ENCODE measurements at regions not wholly inside any gene's neighbourhood (a gene's known extent, or its start where the extent isn't known, plus 50 kb on each side); places are given as distances from the start of the nearest gene placed in this dataset.
A peak's percentile ranks its signal among the peaks of the same experiment; 100 is the strongest.
"Not testable (repeated sequence)": the region's sequence is repeated elsewhere in the genome, so short reads cannot be mapped to it uniquely, and the experiment has no call there.

GRCh38 chr20:33927724-33928123, 66.0 kb upstream of the RALY start:
- no peak for ATAC-seq
- no peaks in the 10 kb centered on the region for H3K27me3 Mint-ChIP-seq
- H3K27ac Mint-ChIP-seq = no peak overlapping the region
- no peak overlapping the region for H3K4me3 Mint-ChIP-seq
- no peaks in the 10 kb centered on the region for H3K4me1 Mint-ChIP-seq
- H3K36me3 Mint-ChIP-seq = no peaks in the 10 kb centered on the region
- H3K9me3 Mint-ChIP-seq = no peaks in the 10 kb centered on the region

DNA sequence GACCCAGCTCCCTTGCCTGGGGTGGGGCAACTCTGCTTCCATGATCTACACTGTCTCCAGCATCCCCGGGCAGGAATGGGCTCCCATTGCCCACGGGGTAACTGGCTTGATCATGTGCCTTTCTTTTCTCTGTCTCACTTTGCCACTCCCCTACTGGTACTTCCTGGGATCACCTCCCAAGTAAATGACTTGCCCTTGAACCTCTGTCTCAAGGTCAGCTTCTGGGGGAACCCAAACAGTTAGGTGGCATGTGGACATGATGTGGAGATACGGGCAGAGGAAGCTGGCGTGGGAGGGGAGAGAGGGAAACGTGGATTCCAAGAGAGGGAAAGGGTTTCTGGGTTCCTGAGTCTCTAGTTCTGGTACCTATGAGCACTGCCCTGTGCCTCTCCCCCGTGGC, 63.8 kb upstream of the RALY start:
- ATAC-seq = no peak
- Mint-ChIP-seq H3K4me3 (no peak overlapping the region), H3K9me3 (no peaks in the 10 kb centered on the region), H3K27ac (no peak overlapping the region), H3K36me3 (no peaks in the 10 kb centered on the region), H3K27me3 (no peaks in the 10 kb centered on the region), H3K4me1 (no peaks in the 10 kb centered on the region)

DNA sequence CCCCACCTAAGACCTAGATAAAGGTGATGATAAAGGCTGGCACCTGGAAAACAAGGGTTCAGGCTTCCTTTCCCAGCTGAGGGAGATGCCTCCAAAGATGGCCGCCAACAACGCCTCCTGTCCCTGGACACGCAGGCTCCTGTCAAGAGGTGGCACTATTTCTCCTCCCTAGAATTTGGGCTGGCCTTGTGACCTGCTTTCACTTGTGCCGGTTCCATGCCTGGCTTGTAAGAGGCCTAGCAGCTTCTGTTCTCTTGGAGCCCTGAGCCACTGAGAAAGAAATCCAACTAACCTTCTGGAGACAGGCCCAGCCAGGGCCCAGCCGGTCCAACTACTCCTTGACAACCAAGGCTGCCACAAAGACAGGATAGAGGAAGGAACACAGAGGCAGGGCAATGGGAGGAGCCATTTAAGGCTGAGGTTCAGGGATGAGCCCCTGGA, 60.2 kb upstream of the RALY start:
- Mint-ChIP-seq H3K36me3 (no peaks in the 10 kb centered on the region), H3K27ac (no peak overlapping the region), H3K9me3 (no peaks in the 10 kb centered on the region), H3K4me1 (no peaks in the 10 kb centered on the region), H3K27me3 (no peaks in the 10 kb centered on the region), H3K4me3 (no peak overlapping the region)
- peak; percentile 60 for ATAC-seq

DNA sequence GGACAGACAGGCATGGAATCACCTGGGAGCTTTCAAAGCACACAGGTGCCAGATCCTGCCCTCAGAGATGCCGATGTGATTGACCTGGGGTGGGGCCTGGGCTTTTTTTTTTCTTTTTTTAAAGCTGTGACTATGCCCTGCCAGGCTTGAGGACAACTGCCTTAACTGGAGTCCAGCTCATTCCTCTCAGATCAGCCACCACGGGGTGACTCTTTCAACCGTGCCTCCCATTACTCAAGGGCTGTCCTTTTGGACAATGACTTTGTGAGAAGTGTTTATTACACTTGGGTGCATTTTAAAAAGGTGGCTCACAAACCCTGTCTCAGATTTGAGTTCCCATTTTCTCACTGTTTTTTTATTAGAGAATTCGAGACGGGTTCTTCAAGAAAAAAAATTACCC, 57.1 kb upstream of the RALY start:
- Mint-ChIP-seq H3K27me3 (no peaks in the 10 kb centered on the region), H3K4me3 (no peak overlapping the region), H3K4me1 (no peaks in the 10 kb centered on the region), H3K27ac (no peak overlapping the region), H3K36me3 (no peaks in the 10 kb centered on the region), H3K9me3 (no peaks in the 10 kb centered on the region)
- ATAC-seq = no peak

GRCh38 chr20:33939031-33939430, 54.7 kb upstream of the RALY start:
- not testable (repeated sequence) for ATAC-seq, H3K36me3 Mint-ChIP-seq, H3K9me3 Mint-ChIP-seq, H3K27ac Mint-ChIP-seq, H3K4me3 Mint-ChIP-seq, H3K4me1 Mint-ChIP-seq, H3K27me3 Mint-ChIP-seq

GRCh38 chr20:33940666-33941065, 53.0 kb upstream of the RALY start:
- Mint-ChIP-seq H3K4me3 (no peak overlapping the region), H3K27me3 (no peaks in the 10 kb centered on the region), H3K36me3 (no peaks in the 10 kb centered on the region), H3K27ac (no peak overlapping the region), H3K9me3 (no peaks in the 10 kb centered on the region), H3K4me1 (no peaks in the 10 kb centered on the region)
- ATAC-seq = no peak
